HepG2 (cell line): ENCODE measurements at regions not wholly inside any gene's neighbourhood (a gene's known extent, or its start where the extent isn't known, plus 50 kb on each side); places are given as distances from the start of the nearest gene placed in this dataset.

Experiments
- CBFB ChIP-seq: sonication (generic); formaldehyde crosslinking; IDR thresholded peaks from 2 replicates; pipeline ENCODE4 v1.4.0; 2020; ENCODE audit warnings: missing genetic modification reagents
- NFAT5 ChIP-seq: sonication (generic); formaldehyde crosslinking; IDR thresholded peaks from 2 replicates; pipeline ENCODE4 v1.4.0; 2020; ENCODE audit warnings: missing genetic modification reagents
- PRPF4 ChIP-seq: fragments of 200-400 bp; formaldehyde crosslinking; IDR thresholded peaks from 2 replicates; pipeline ENCODE4 v1.6.1; 2016; ENCODE audit warnings: low read length, low read depth; ENCODE audit not compliant: poor library complexity, severe bottlenecking
- TF ChIP-seq, protein P1 (sequence below): sonication (generic); formaldehyde crosslinking; IDR thresholded peaks from 2 replicates; pipeline ENCODE4 v1.5.1; 2020; ENCODE audit warnings: mild to moderate bottlenecking, missing genetic modification reagents, borderline replicate concordance
- TF ChIP-seq, protein P2 (sequence below): sonication (generic); formaldehyde crosslinking; IDR thresholded peaks from 2 replicates; pipeline ENCODE4 v1.4.0; 2020; ENCODE audit warnings: missing genetic modification reagents

- TF ChIP-seq, protein P1, sequence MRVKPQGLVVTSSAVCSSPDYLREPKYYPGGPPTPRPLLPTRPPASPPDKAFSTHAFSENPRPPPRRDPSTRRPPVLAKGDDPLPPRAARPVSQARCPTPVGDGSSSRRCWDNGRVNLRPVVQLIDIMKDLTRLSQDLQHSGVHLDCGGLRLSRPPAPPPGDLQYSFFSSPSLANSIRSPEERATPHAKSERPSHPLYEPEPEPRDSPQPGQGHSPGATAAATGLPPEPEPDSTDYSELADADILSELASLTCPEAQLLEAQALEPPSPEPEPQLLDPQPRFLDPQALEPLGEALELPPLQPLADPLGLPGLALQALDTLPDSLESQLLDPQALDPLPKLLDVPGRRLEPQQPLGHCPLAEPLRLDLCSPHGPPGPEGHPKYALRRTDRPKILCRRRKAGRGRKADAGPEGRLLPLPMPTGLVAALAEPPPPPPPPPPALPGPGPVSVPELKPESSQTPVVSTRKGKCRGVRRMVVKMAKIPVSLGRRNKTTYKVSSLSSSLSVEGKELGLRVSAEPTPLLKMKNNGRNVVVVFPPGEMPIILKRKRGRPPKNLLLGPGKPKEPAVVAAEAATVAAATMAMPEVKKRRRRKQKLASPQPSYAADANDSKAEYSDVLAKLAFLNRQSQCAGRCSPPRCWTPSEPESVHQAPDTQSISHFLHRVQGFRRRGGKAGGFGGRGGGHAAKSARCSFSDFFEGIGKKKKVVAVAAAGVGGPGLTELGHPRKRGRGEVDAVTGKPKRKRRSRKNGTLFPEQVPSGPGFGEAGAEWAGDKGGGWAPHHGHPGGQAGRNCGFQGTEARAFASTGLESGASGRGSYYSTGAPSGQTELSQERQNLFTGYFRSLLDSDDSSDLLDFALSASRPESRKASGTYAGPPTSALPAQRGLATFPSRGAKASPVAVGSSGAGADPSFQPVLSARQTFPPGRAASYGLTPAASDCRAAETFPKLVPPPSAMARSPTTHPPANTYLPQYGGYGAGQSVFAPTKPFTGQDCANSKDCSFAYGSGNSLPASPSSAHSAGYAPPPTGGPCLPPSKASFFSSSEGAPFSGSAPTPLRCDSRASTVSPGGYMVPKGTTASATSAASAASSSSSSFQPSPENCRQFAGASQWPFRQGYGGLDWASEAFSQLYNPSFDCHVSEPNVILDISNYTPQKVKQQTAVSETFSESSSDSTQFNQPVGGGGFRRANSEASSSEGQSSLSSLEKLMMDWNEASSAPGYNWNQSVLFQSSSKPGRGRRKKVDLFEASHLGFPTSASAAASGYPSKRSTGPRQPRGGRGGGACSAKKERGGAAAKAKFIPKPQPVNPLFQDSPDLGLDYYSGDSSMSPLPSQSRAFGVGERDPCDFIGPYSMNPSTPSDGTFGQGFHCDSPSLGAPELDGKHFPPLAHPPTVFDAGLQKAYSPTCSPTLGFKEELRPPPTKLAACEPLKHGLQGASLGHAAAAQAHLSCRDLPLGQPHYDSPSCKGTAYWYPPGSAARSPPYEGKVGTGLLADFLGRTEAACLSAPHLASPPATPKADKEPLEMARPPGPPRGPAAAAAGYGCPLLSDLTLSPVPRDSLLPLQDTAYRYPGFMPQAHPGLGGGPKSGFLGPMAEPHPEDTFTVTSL: no peak
- TF ChIP-seq PRPF4 (no peak), CBFB (CRISPR knock-in tag) (no peak), NFAT5 (no peak)
- TF ChIP-seq, protein P2, sequence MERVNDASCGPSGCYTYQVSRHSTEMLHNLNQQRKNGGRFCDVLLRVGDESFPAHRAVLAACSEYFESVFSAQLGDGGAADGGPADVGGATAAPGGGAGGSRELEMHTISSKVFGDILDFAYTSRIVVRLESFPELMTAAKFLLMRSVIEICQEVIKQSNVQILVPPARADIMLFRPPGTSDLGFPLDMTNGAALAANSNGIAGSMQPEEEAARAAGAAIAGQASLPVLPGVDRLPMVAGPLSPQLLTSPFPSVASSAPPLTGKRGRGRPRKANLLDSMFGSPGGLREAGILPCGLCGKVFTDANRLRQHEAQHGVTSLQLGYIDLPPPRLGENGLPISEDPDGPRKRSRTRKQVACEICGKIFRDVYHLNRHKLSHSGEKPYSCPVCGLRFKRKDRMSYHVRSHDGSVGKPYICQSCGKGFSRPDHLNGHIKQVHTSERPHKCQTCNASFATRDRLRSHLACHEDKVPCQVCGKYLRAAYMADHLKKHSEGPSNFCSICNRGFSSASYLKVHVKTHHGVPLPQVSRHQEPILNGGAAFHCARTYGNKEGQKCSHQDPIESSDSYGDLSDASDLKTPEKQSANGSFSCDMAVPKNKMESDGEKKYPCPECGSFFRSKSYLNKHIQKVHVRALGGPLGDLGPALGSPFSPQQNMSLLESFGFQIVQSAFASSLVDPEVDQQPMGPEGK (CRISPR knock-in tag): no peak
Observed at GRCh38 chr2:136322428-136322827, 204.5 kb upstream of the CXCR4 start (continued).
